RPMI8226 (cell line): ENCODE measurements at regions not wholly inside any gene's neighbourhood (a gene's known extent, or its start where the extent isn't known, plus 50 kb on each side); places are given as distances from the start of the nearest gene placed in this dataset.

Source experiments
- DNase-seq: peaks from one replicate; pipeline ENCODE4 v3.0.0-alpha.2; 2015

GRCh38 chr2:150156415-150156814 is 331.1 kb downstream of the RND3 start:
- DNase-seq, result no peak

- no peak for DNase-seq
Observed at GRCh38 chr2:150154308-150154797, 333.1 kb downstream of the RND3 start.

GRCh38 chr2:150153646-150154307 is 333.7 kb downstream of the RND3 start:
- DNase-seq, result no peak

GRCh38 chr2:150152230-150152629 is 335.2 kb downstream of the RND3 start:
- DNase-seq, result no peak

GRCh38 chr2:150150144-150150543 is 337.3 kb downstream of the RND3 start:
- DNase-seq, result no peak

- no peak for DNase-seq
Observed at GRCh38 chr2:150147889-150148683, 339.4 kb downstream of the RND3 start.

GRCh38 chr2:150146879-150147278 is 340.6 kb downstream of the RND3 start:
- no peak for DNase-seq

GRCh38 chr2:150145299-150145692 is 342.2 kb downstream of the RND3 start:
- no peak for DNase-seq

- no peak for DNase-seq
Observed at GRCh38 chr2:150144546-150145298, 342.7 kb downstream of the RND3 start.

GRCh38 chr2:150143087-150143536 is 344.4 kb downstream of the RND3 start:
- DNase-seq, result no peak

GRCh38 chr2:150142561-150142960 is 344.9 kb downstream of the RND3 start:
- no peak for DNase-seq

GRCh38 chr2:150141226-150142001 is 346.1 kb downstream of the RND3 start:
- DNase-seq, result no peak

GRCh38 chr2:150140777-150141176 is 346.7 kb downstream of the RND3 start:
- DNase-seq, result no peak

- DNase-seq, result no peak
Observed at GRCh38 chr2:150138587-150138986, 348.9 kb downstream of the RND3 start.

- DNase-seq, result no peak
Observed at GRCh38 chr2:150137338-150138069, 350.0 kb downstream of the RND3 start.

GRCh38 chr2:150136893-150137292 is 350.6 kb downstream of the RND3 start:
- no peak for DNase-seq

- DNase-seq, result no peak
Observed at GRCh38 chr2:150136401-150136800, 351.1 kb downstream of the RND3 start.

GRCh38 chr2:150135223-150135883 is 352.1 kb downstream of the RND3 start:
- DNase-seq, result no peak

- no peak for DNase-seq
Observed at GRCh38 chr2:150134223-150134857, 353.1 kb downstream of the RND3 start.

GRCh38 chr2:150133623-150134022 is 353.8 kb downstream of the RND3 start:
- DNase-seq, result peak; percentile 72
